HEK293T (cell line): ENCODE measurements at regions not wholly inside any gene's neighbourhood (a gene's known extent, or its start where the extent isn't known, plus 50 kb on each side); places are given as distances from the start of the nearest gene placed in this dataset.

Source experiments
- CTCF ChIA-PET: fragments of 350-600 bp; formaldehyde crosslinking; extraction: SDS; loops from one replicate; lab custom pipeline; 2021; ENCODE audit warnings: antibody characterized with exemption, inconsistent platforms; lab: Yijun Ruan, JAX
- POLR2A ChIA-PET: fragments of 350-600 bp; formaldehyde crosslinking; extraction: SDS; loops from one replicate; lab custom pipeline; 2020; ENCODE audit warnings: antibody characterized with exemption, inconsistent platforms; lab: Yijun Ruan, JAX
- DNase-seq: peaks from one replicate; pipeline ENCODE4 v3.0.0; 2012; ENCODE audit warnings: mixed read lengths; ENCODE audit errors: extremely low spot score
- ARNT ChIP-seq: fragments of 450-650 bp; IDR thresholded peaks from 2 replicates; pipeline ENCODE4 v1.6.1; 2017; ENCODE audit warnings: mild to moderate bottlenecking
- BHLHE40 ChIP-seq: fragments of 450-650 bp; IDR thresholded peaks from 2 replicates; pipeline ENCODE4 v1.6.1; 2016; ENCODE audit warnings: mild to moderate bottlenecking, moderate library complexity, borderline replicate concordance
- CTBP1 ChIP-seq: fragments of 450-650 bp; IDR thresholded peaks from 2 replicates; pipeline ENCODE4 v1.6.1; 2016; ENCODE audit warnings: borderline replicate concordance
- ELF4 ChIP-seq: fragments of 450-650 bp; IDR thresholded peaks from 2 replicates; pipeline ENCODE4 v1.6.1; 2017; ENCODE audit warnings: antibody characterized with exemption
- FOXA1 ChIP-seq: fragments of 450-650 bp; IDR thresholded peaks from 2 replicates; pipeline ENCODE4 v1.6.1; 2016; ENCODE audit warnings: mild to moderate bottlenecking
- FOXK2 ChIP-seq: fragments of 450-650 bp; IDR thresholded peaks from 2 replicates; pipeline ENCODE4 v1.6.1; 2016; ENCODE audit warnings: mild to moderate bottlenecking
- FOXM1 ChIP-seq: fragments of 450-650 bp; IDR thresholded peaks from 2 replicates; pipeline ENCODE4 v1.6.1; 2017; ENCODE audit warnings: mild to moderate bottlenecking, borderline replicate concordance
- HDGF ChIP-seq: fragments of 450-650 bp; IDR thresholded peaks from 2 replicates; pipeline ENCODE4 v1.6.1; 2017; ENCODE audit warnings: antibody characterized with exemption, borderline replicate concordance
- L3MBTL2 ChIP-seq: fragments of 450-650 bp; conservative IDR thresholded peaks from 2 replicates; pipeline ENCODE4 v1.6.1; 2016; ENCODE audit warnings: mild to moderate bottlenecking
- LEF1 ChIP-seq: fragments of 450-650 bp; IDR thresholded peaks from 2 replicates; pipeline ENCODE4 v1.6.1; 2017; ENCODE audit warnings: mild to moderate bottlenecking, borderline replicate concordance
- NFRKB ChIP-seq: fragments of 450-650 bp; IDR thresholded peaks from 2 replicates; pipeline ENCODE4 v1.6.1; 2016; ENCODE audit warnings: mild to moderate bottlenecking, moderate library complexity
- SP1 ChIP-seq: fragments of 450-650 bp; IDR thresholded peaks from 2 replicates; pipeline ENCODE4 v1.6.1; 2017
- SUZ12 ChIP-seq: fragments of 450-650 bp; IDR thresholded peaks from 2 replicates; pipeline ENCODE4 v1.6.1; 2016; ENCODE audit warnings: mild to moderate bottlenecking
- TARDBP ChIP-seq: fragments of 450-650 bp; IDR thresholded peaks from 2 replicates; pipeline ENCODE4 v1.6.1; 2016
- ZNF384 ChIP-seq: fragments of 450-650 bp; IDR thresholded peaks from 2 replicates; pipeline ENCODE4 v1.6.1; 2016
- TF ChIP-seq, protein P1 (sequence below): fragments of 450-650 bp; IDR thresholded peaks from 2 replicates; pipeline ENCODE4 v1.6.1; 2016

DNA sequence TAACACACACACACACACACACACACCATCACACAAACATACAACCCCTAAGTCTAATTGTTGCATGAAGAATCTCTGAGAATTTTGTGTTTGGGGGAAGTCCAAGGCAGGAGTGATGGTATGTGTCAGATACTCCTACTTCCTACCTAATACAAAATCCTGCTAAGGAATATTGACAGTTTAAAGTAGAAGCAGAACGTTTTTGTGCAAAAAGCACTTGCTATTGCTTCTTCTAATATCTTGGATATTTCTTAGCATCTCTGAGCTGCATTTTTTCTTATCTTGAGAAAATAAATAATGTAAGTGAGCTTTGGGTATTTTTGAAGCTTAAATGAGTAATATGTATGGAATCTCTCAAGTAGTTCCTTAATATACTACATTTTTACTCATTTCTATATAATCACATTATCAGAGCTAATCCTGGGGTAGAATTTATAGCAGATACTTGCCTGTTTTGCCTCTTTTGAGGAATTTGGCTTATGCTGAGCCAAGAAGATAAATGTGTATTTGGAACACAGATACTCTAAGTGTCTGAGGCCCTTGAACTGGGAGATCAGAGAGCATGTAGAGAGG is 212.3 kb downstream of the DKK1 start:
- TF ChIP-seq ZNF384 (no peak), BHLHE40 (no peak), HDGF (no peak), NFRKB (no peak), FOXA1 (no peak), CTBP1 (no peak), TARDBP (no peak), LEF1 (no peak), FOXM1 (no peak), FOXK2 (no peak), L3MBTL2 (no peak), ARNT (no peak), ELF4 (no peak), SUZ12 (no peak), SP1 (no peak)
- TF ChIP-seq, protein P1, sequence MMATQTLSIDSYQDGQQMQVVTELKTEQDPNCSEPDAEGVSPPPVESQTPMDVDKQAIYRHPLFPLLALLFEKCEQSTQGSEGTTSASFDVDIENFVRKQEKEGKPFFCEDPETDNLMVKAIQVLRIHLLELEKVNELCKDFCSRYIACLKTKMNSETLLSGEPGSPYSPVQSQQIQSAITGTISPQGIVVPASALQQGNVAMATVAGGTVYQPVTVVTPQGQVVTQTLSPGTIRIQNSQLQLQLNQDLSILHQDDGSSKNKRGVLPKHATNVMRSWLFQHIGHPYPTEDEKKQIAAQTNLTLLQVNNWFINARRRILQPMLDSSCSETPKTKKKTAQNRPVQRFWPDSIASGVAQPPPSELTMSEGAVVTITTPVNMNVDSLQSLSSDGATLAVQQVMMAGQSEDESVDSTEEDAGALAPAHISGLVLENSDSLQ, result no peak
- CTCF ChIA-PET, result interaction anchor here (1.1 kb wide), 1 partner anchor 212 kb away, joined by 3 read pairs; the partner anchor contains the start of gene DKK1
- POLR2A ChIA-PET, result no interaction called here
- DNase-seq, result no peak

DNA sequence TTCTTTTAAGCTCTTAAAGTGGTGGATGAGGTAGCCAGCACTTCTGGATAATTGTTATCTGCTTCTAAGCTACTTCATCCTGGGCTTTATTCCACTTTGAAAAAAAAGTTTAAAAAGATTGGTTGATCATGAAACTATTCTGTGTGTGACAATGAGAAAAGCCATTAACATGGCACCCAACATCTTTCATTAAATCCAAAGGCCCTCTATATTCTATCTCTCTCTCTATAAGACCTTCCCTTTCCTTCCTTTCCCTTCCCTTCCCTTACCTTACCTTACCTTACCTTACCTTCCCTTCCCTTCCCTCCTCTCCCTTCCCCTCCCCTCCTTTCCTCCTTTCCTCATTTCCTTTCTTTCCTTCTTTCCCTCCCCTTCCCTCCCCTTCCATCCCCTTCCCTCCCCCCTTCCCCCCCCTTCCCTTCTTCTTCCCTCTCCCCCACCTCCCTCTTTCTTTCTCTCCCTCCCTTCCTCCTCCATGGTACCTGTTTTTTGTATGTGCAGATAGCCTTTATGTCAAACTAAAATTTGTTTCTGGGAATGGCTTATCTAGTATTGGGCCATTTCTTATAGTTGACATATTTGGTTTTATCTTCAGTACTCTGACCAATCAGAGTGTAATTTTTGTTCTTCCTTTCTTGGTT is 218.7 kb downstream of the DKK1 start:
- TF ChIP-seq NFRKB (no peak), SP1 (no peak), ZNF384 (no peak), LEF1 (no peak), ELF4 (no peak), HDGF (no peak), ARNT (no peak), CTBP1 (no peak)
- TF ChIP-seq, protein P1, result no peak
- ChIA-PET CTCF (no interaction called here), POLR2A (no interaction called here)
- no peak for DNase-seq

DNA sequence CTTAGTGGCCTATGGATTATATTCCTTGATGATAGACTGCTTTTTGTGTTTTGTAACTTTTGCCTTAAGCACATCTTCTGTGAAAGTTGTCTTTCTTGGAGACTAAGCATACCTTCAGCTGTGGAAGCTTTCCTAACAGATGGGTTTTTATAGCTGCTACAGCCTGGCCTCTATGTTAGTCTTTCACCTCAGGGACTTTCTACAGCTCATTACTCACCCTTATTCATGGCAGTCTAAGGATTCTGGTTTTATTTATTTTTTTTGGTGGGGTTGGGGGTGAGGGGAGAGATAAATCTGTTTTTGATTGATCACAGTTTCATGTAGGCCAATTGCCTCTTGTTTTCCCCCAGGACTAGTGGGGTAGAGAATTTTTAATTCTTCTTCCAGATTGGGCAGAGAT is 219.9 kb downstream of the DKK1 start:
- CTCF ChIA-PET, result interaction anchor here (1.0 kb wide), 1 partner anchor 220 kb away, joined by 3 read pairs; the partner anchor contains the start of gene DKK1
- TF ChIP-seq HDGF, result no peak
- TF ChIP-seq, protein P1, result peak; percentile 26; the same call in 1 of the 2 replicates
- no peak for TF ChIP-seq FOXK2
- no peak for TF ChIP-seq FOXM1
- no peak for DNase-seq
- POLR2A ChIA-PET, result no interaction called here

DNA sequence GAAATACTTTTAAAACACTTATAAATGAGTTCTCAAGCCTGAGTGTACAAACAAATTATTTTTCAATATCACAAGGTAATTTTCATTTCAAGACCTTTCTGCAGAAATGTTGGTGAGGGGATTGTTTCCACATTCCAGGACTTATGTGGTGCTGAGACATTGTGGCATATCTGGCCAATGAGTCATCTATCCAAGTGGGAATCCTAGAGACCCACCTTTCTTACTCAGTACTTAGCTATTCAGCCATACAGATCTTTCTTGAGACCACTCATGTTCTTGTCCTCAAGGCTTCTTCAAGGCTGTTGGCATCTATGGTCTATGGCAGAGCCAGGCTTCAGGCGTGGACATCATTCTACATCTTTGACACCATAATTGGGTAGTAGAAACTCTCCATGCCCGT is 225.4 kb downstream of the DKK1 start:
- CTCF ChIA-PET, result no interaction called here
- POLR2A ChIA-PET, result no interaction called here
- no peak for DNase-seq
- no peak for TF ChIP-seq ZNF384
- no peak for TF ChIP-seq SP1
- TF ChIP-seq ARNT, result no peak
- TF ChIP-seq SUZ12, result no peak
- TF ChIP-seq NFRKB, result no peak
- TF ChIP-seq FOXK2, result no peak
- TF ChIP-seq ELF4, result no peak
- no peak for TF ChIP-seq L3MBTL2

DNA sequence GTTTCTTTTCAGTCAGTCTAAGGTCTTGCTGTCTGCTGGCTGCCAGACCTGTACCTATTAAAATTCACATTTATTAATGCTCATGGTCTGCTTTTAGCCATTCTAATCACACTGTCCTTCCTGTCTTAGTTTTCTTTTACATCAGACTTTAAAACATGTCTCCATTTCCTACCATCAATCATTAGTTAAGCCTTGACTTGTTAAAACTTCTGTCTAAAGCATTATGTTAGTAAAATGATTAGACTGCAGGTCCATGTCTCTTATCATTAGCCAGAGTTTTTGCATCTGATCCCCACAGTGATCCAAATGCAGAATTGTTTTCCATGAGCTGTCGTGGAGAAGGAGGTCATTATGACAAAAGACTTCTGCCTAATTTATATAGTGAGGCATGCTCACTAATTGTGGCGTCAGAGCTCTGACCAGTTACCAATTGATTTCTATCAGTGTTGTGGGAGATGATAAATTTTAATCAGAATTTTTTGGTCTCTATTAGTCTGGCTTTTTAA is 226.5 kb downstream of the DKK1 start:
- CTCF ChIA-PET, result interaction anchor here (0.6 to 0.7 kb wide), 2 partner anchors 26 to 57 kb away, joined by 3 to 10 read pairs; no protein-coding TSS in a partner anchor
- POLR2A ChIA-PET, result no interaction called here
- TF ChIP-seq TARDBP (no peak), HDGF (no peak), L3MBTL2 (no peak), SUZ12 (no peak), SP1 (no peak), ZNF384 (no peak)
- DNase-seq, result no peak

DNA sequence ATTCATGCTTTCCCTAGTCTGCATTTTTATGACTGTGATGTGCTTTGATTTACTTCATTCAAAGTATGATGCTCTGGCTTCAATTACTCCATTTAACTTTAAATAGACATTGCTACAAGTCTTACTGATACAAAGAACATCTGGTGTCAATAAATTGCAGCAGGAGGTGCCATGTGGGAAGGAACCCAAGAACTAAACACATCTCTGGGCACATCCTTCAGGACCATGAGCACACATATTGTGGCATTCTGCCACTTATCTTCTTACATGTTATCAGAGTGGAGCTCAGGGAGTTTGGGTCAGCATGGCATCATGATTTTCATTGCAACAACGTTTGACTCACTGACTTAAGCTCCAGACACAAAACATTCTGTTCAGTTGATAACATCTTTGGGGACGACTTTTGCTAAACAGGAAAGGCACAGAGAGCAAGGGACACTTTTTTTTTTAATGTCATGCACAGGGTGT is 227.0 kb downstream of the DKK1 start:
- DNase-seq, result no peak
- TF ChIP-seq SP1 (no peak), NFRKB (no peak), L3MBTL2 (no peak), LEF1 (no peak)
- ChIA-PET CTCF (interaction anchor here (0.6 to 0.7 kb wide), 2 partner anchors 25 to 57 kb away, joined by 3 to 10 read pairs; no protein-coding TSS in a partner anchor), POLR2A (no interaction called here)
